IMR-90 (cell line): ENCODE measurements at regions not wholly inside any gene's neighbourhood (a gene's known extent, or its start where the extent isn't known, plus 50 kb on each side); places are given as distances from the start of the nearest gene placed in this dataset.

Experiments used
- ATAC-seq: fragments of 200-7000 bp; cut with Tn5 transposase; 2 replicates; pipeline ENCODE4 v1.9.1; 2020; ENCODE audit warnings: low read depth, mild to moderate bottlenecking, moderate library complexity
- BruUV-seq: library from RNA; stranded (reverse); fragments of 400-500 nt; replicated peaks from 2 replicates; lab custom pipeline; 2021; lab: Mats Ljungman, UMichigan
- CTCF ChIA-PET: fragments of 300-600 bp; formaldehyde crosslinking; extraction: SDS; loops from one replicate; lab custom pipeline; 2021; ENCODE audit warnings: antibody characterized with exemption; lab: Yijun Ruan, JAX
- POLR2A ChIA-PET: fragments of 300-600 bp; sonication (Branson Sonifier 250); formaldehyde crosslinking; loops from one replicate; lab custom pipeline; 2022; ENCODE audit warnings: antibody characterized with exemption; ENCODE audit not compliant: unreplicated experiment; lab: Charles Lee
- DNase-seq: peaks from one replicate; pipeline ENCODE4 v3.0.0; 2013
- H2AFZ ChIP-seq: replicated peaks from 2 replicates; pipeline ENCODE3; 2013; ENCODE audit warnings: low read length, mild to moderate bottlenecking; ENCODE audit not compliant: poor library complexity
- H2AK5ac ChIP-seq: 2 replicates; pipeline ENCODE4 v1.6.1; 2013; ENCODE audit warnings: low read depth, low read length, inconsistent platforms
- H2AK9ac ChIP-seq: replicated peaks from 2 replicates; pipeline ENCODE3; 2013; ENCODE audit warnings: mild to moderate bottlenecking, low read depth, low read length, moderate library complexity; ENCODE audit not compliant: poor library complexity
- H2BK120ac ChIP-seq: 2 replicates; pipeline ENCODE4 v1.6.1; 2013; ENCODE audit warnings: low read depth, low read length, inconsistent platforms
- H2BK15ac ChIP-seq: 3 replicates; pipeline ENCODE4 v1.6.1; 2013; ENCODE audit warnings: low read depth, low read length, inconsistent platforms
- H2BK20ac ChIP-seq: 2 replicates; pipeline ENCODE4 v1.6.1; 2013; ENCODE audit warnings: low read depth, mild to moderate bottlenecking, inconsistent platforms, low read length, moderate library complexity
- H2BK5ac ChIP-seq: 2 replicates; pipeline ENCODE4 v1.6.1; 2013; ENCODE audit warnings: mild to moderate bottlenecking, low read depth, low read length, inconsistent platforms; ENCODE audit not compliant: poor library complexity, severe bottlenecking
- H3K14ac ChIP-seq: replicated peaks from 2 replicates; pipeline ENCODE4 v1.6.1; 2013; ENCODE audit warnings: low read depth, low read length, inconsistent platforms
- H3K18ac ChIP-seq: 2 replicates; pipeline ENCODE4 v1.6.1; 2013; ENCODE audit warnings: low read depth, low read length, control low read depth
- H3K23ac ChIP-seq: 2 replicates; pipeline ENCODE4 v1.6.1; 2013; ENCODE audit warnings: low read depth, low read length, inconsistent platforms
- H3K27ac ChIP-seq: 2 replicates; pipeline ENCODE4 v1.5.1; 2013; ENCODE audit warnings: mild to moderate bottlenecking, control low read depth, low read length; ENCODE audit not compliant: insufficient read depth
- H3K27me3 ChIP-seq: 2 replicates; pipeline ENCODE4 v1.6.1; 2013; ENCODE audit warnings: low read length; ENCODE audit not compliant: control insufficient read depth, insufficient read depth
- H3K36me3 ChIP-seq: 2 replicates; pipeline ENCODE4 v1.6.1; 2013; ENCODE audit warnings: low read length, mixed read lengths; ENCODE audit not compliant: control insufficient read depth, insufficient read depth
- H3K4ac ChIP-seq: 2 replicates; pipeline ENCODE4 v1.6.1; 2013; ENCODE audit warnings: low read depth, low read length, inconsistent platforms
- H3K4me1 ChIP-seq: 2 replicates; pipeline ENCODE4 v1.6.1; 2013; ENCODE audit warnings: low read length, mixed read lengths; ENCODE audit not compliant: control insufficient read depth, insufficient read depth
- H3K4me2 ChIP-seq: 2 replicates; pipeline ENCODE4 v1.6.1; 2013; ENCODE audit warnings: low read depth, mild to moderate bottlenecking, control low read depth, low read length, moderate library complexity
- H3K4me3 ChIP-seq: 2 replicates; pipeline ENCODE4 v1.5.1; 2013; ENCODE audit warnings: low read depth, mild to moderate bottlenecking, control low read depth, low read length, moderate library complexity; ENCODE audit not compliant: insufficient read depth
- H3K56ac ChIP-seq: 2 replicates; pipeline ENCODE4 v1.6.1; 2013; ENCODE audit warnings: low read length, inconsistent platforms; ENCODE audit not compliant: insufficient read depth; ENCODE audit errors: extremely low read depth
- H3K79me1 ChIP-seq, 2 experiments: 2 replicates each; pipeline ENCODE4 v1.6.1; 2013; ENCODE audit warnings: low read length in 2 of 2, inconsistent platforms in 1 of 2, low read depth in 1 of 2
- H3K9ac ChIP-seq: 2 replicates; pipeline ENCODE4 v1.6.1; 2013; ENCODE audit warnings: low read depth, low read length, control low read depth
- H3K9me1 ChIP-seq: 2 replicates; pipeline ENCODE4 v1.6.1; 2013; ENCODE audit warnings: low read length, inconsistent platforms; ENCODE audit not compliant: insufficient read depth
- H3K9me3 ChIP-seq: 2 replicates; pipeline ENCODE4 v1.6.1; 2013; ENCODE audit warnings: low read length; ENCODE audit not compliant: control insufficient read depth, insufficient read depth
- H4K20me1 ChIP-seq: 2 replicates; pipeline ENCODE4 v1.6.1; 2013; ENCODE audit warnings: low read length, inconsistent platforms; ENCODE audit not compliant: insufficient read depth
- H4K5ac ChIP-seq: 2 replicates; pipeline ENCODE4 v1.6.1; 2013; ENCODE audit warnings: mild to moderate bottlenecking, low read depth, low read length, control low read depth
- H4K8ac ChIP-seq, 2 experiments: 2 replicates each; pipeline ENCODE4 v1.6.1; 2013; ENCODE audit warnings: low read depth in 2 of 2, low read length in 2 of 2, control low read depth in 1 of 2, inconsistent platforms in 1 of 2
- H4K91ac ChIP-seq: 2 replicates; pipeline ENCODE4 v1.6.1; 2013; ENCODE audit warnings: low read depth, low read length, inconsistent platforms; ENCODE audit not compliant: insufficient read depth
- BHLHE40 ChIP-seq: fragments of 150-350 bp; IDR thresholded peaks from 2 replicates; pipeline ENCODE4 v1.6.1; 2016; ENCODE audit warnings: mild to moderate bottlenecking, low read depth, low read length
- CEBPB ChIP-seq: IDR thresholded peaks from 2 replicates; pipeline ENCODE4 v1.6.1; 2012; ENCODE audit warnings: low read depth, low read length, improper control_type of control experiment
- CHD1 ChIP-seq: IDR thresholded peaks from 2 replicates; pipeline ENCODE4 v1.6.1; 2012; ENCODE audit warnings: low read depth, low read length, improper control_type of control experiment
- ELK1 ChIP-seq: fragments of 150-350 bp; IDR thresholded peaks from 2 replicates; pipeline ENCODE4 v1.6.1; 2016; ENCODE audit warnings: low read depth, mild to moderate bottlenecking, low read length, moderate library complexity, borderline replicate concordance
- FOS ChIP-seq: fragments of 150-350 bp; IDR thresholded peaks from 2 replicates; pipeline ENCODE4 v1.6.1; 2016; ENCODE audit warnings: low read depth, low read length
- MAFK ChIP-seq: IDR thresholded peaks from 2 replicates; pipeline ENCODE4 v1.6.1; 2012; ENCODE audit warnings: low read depth, low read length, improper control_type of control experiment
- MAZ ChIP-seq: IDR thresholded peaks from 2 replicates; pipeline ENCODE4 v1.6.1; 2012; ENCODE audit warnings: low read depth, mild to moderate bottlenecking, low read length, improper control_type of control experiment, moderate library complexity, borderline replicate concordance
- MXI1 ChIP-seq: IDR thresholded peaks from 2 replicates; pipeline ENCODE4 v1.6.1; 2012; ENCODE audit warnings: low read depth, mild to moderate bottlenecking, low read length, moderate library complexity, borderline replicate concordance
- NFE2L2 ChIP-seq: fragments of 150-350 bp; IDR thresholded peaks from 2 replicates; pipeline ENCODE4 v1.6.1; 2016; ENCODE audit warnings: low read depth, mild to moderate bottlenecking, low read length
- POLR2A ChIP-seq: IDR thresholded peaks from 2 replicates; pipeline ENCODE4 v1.6.1; 2012; ENCODE audit warnings: mild to moderate bottlenecking, low read depth, low read length
- RAD21 ChIP-seq: IDR thresholded peaks from 2 replicates; pipeline ENCODE4 v1.6.1; 2012; ENCODE audit warnings: low read length, improper control_type of control experiment
- RCOR1 ChIP-seq: IDR thresholded peaks from 2 replicates; pipeline ENCODE4 v1.6.1; 2012; ENCODE audit warnings: mild to moderate bottlenecking, low read length, improper control_type of control experiment; ENCODE audit not compliant: insufficient replicate concordance
- RFX5 ChIP-seq: IDR thresholded peaks from 2 replicates; pipeline ENCODE4 v1.8.0; 2012; ENCODE audit warnings: low read depth, mild to moderate bottlenecking, low read length, moderate library complexity
- SMC3 ChIP-seq: fragments of 150-350 bp; IDR thresholded peaks from 2 replicates; pipeline ENCODE4 v1.6.1; 2016; ENCODE audit warnings: low read depth, mild to moderate bottlenecking, antibody characterized with exemption, low read length, moderate library complexity
- whole genome bisulfite sequencing, 2 experiments: methylation state at CpG; one replicate each; pipeline versions ENCODE4 v1.1.5 to v1.1.7; 2013; ENCODE audit warnings: missing lambda C conversion rate in 2 of 2; ENCODE audit not compliant: insufficient read length in 1 of 2; ENCODE audit errors: extremely low coverage in 2 of 2; 5-methylcytosine and 5-hydroxymethylcytosine counted together
- dilution Hi-C: fragments of 300-500 bp; cut with HindIII; formaldehyde crosslinking; loops from one replicate; pipeline ENCODE4 v1.14.3; 2018; ENCODE audit warnings: low sequenced_read_pairs; ENCODE audit not compliant: unreplicated experiment
- in situ Hi-C: fragments of 300-500 bp; cut with MboI; formaldehyde crosslinking; loops from 3 replicates; pipeline ENCODE4 v1.14.3; 2019; ENCODE audit warnings: low sequenced_read_pairs, inconsistent platforms, mixed read lengths
- intact Hi-C: fragments of 100-400 bp; cut with micrococcal nuclease; formaldehyde crosslinking; loops from 2 replicates; pipeline ENCODE4 v1.10.0; 2022
- TF ChIP-seq, protein P1 (sequence below): conservative IDR thresholded peaks from 2 replicates; pipeline ENCODE4 v1.5.1; 2012; ENCODE audit warnings: mild to moderate bottlenecking, low read depth, low read length, improper control_type of control experiment
- TF ChIP-seq, protein P2 (sequence below): fragments of 150-350 bp; IDR thresholded peaks from 2 replicates; pipeline ENCODE4 v1.6.1; 2017; ENCODE audit warnings: mild to moderate bottlenecking, antibody characterized with exemption, low read length, low read depth

GRCh38 chr11:13883042-13883441 lies 79.5 kb upstream of the SPON1 start:
- H4K20me1 ChIP-seq, result no peaks in the 10 kb centered on the region
- no peaks in the 10 kb centered on the region for H3K79me1 ChIP-seq
- no peak overlapping the region for H2AK9ac ChIP-seq
- intact Hi-C loops, result no loop called here
- H3K4ac ChIP-seq, result no peak overlapping the region
- no peak overlapping the region for H2BK20ac ChIP-seq
- no peak overlapping the region for H2BK120ac ChIP-seq
- H3K56ac ChIP-seq, result no peak overlapping the region
- H3K9me1 ChIP-seq, result no peaks in the 10 kb centered on the region
- H2BK15ac ChIP-seq, result no peak overlapping the region
- ChIA-PET POLR2A (no interaction called here), CTCF (no interaction called here)
- TF ChIP-seq CEBPB, result no peak
- no peak for TF ChIP-seq MAZ
- TF ChIP-seq RAD21, result no peak
- no peak for TF ChIP-seq RFX5
- no peak for TF ChIP-seq BHLHE40
- no peak for TF ChIP-seq SMC3
- TF ChIP-seq, protein P1, sequence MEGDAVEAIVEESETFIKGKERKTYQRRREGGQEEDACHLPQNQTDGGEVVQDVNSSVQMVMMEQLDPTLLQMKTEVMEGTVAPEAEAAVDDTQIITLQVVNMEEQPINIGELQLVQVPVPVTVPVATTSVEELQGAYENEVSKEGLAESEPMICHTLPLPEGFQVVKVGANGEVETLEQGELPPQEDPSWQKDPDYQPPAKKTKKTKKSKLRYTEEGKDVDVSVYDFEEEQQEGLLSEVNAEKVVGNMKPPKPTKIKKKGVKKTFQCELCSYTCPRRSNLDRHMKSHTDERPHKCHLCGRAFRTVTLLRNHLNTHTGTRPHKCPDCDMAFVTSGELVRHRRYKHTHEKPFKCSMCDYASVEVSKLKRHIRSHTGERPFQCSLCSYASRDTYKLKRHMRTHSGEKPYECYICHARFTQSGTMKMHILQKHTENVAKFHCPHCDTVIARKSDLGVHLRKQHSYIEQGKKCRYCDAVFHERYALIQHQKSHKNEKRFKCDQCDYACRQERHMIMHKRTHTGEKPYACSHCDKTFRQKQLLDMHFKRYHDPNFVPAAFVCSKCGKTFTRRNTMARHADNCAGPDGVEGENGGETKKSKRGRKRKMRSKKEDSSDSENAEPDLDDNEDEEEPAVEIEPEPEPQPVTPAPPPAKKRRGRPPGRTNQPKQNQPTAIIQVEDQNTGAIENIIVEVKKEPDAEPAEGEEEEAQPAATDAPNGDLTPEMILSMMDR, result no peak
- no peak for TF ChIP-seq RCOR1
- TF ChIP-seq CHD1, result no peak
- no peak for TF ChIP-seq MXI1
- no peak for TF ChIP-seq FOS
- TF ChIP-seq, protein P2, sequence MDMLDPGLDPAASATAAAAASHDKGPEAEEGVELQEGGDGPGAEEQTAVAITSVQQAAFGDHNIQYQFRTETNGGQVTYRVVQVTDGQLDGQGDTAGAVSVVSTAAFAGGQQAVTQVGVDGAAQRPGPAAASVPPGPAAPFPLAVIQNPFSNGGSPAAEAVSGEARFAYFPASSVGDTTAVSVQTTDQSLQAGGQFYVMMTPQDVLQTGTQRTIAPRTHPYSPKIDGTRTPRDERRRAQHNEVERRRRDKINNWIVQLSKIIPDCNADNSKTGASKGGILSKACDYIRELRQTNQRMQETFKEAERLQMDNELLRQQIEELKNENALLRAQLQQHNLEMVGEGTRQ, result no peak
- TF ChIP-seq ELK1, result no peak
- TF ChIP-seq MAFK, result no peak
- no peak for TF ChIP-seq POLR2A
- TF ChIP-seq NFE2L2, result no peak
- in situ Hi-C loops, result no loop called here
- DNase-seq (no peak), ATAC-seq (no peak)
- no peak overlapping the region for H3K4me3 ChIP-seq
- no peak overlapping the region for H2AK5ac ChIP-seq
- H3K4me2 ChIP-seq, result no peak overlapping the region
- no peak overlapping the region for H4K8ac ChIP-seq
- H2BK5ac ChIP-seq, result no peak overlapping the region
- H3K27ac ChIP-seq, result no peak overlapping the region
- H4K5ac ChIP-seq, result no peak overlapping the region
- H3K14ac ChIP-seq, result no peak overlapping the region
- H3K18ac ChIP-seq, result no peak overlapping the region
- no peak overlapping the region for H3K23ac ChIP-seq
- H4K91ac ChIP-seq, result no peak overlapping the region
- no peak overlapping the region for H2AFZ ChIP-seq
- no peak overlapping the region for H3K9ac ChIP-seq
- H3K36me3 ChIP-seq, result no peaks in the 10 kb centered on the region
- dilution Hi-C loops, result no loop called here
- BruUV-seq, result no TSS peak
- WGBS, 2 experiments, result 14% methylated on average over 1 of the region's 4 CpGs; no CpG with 5 or more reads in 1 of the 2 experiments
- no peaks in the 10 kb centered on the region for H3K9me3 ChIP-seq
- H3K4me1 ChIP-seq, result no peaks in the 10 kb centered on the region
- H3K27me3 ChIP-seq, result no peaks in the 10 kb centered on the region
